ENCODE measurements at regions not wholly inside any gene's neighbourhood (a gene's known extent, or its start where the extent isn't known, plus 50 kb on each side); places are given as distances from the start of the nearest gene placed in this dataset.

DNA sequence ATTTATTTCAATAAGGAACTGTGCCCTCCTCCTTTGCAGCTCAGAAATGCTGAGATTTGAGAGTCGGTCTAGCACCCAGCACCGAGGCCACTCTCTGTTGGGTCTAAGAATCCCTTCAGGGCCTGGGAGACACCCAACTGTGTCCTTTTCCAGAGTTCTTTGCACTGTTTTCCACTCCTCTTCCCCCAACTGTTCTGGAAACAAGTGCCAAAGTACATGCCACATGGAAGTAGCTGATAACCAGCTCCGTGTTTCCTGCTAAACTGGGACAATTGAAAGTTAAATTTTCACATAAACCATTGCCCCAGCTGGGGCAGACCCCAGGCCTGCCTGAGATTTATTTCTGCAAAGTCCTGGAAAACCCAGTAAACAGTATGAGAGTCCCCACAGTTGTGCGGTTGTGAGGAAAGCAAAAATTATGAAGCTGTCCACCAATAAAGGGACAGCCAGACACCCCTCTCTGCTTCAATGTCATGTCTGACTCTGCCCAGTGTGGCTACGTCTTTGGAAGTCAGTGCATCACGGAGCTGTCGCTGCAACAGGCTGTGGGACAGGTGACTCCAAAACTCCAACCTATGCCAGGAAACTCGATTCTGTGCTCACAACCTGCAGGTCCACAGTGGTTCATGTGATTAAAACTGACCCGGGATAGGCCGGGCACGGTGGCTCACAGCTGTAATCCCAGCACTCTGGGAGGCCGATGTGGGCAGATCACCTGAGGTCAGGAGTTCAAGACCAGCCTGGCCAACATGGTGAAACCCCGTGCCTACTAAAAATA is 178.0 kb upstream of the AFDN start:
- TF ChIP-seq, protein P1, sequence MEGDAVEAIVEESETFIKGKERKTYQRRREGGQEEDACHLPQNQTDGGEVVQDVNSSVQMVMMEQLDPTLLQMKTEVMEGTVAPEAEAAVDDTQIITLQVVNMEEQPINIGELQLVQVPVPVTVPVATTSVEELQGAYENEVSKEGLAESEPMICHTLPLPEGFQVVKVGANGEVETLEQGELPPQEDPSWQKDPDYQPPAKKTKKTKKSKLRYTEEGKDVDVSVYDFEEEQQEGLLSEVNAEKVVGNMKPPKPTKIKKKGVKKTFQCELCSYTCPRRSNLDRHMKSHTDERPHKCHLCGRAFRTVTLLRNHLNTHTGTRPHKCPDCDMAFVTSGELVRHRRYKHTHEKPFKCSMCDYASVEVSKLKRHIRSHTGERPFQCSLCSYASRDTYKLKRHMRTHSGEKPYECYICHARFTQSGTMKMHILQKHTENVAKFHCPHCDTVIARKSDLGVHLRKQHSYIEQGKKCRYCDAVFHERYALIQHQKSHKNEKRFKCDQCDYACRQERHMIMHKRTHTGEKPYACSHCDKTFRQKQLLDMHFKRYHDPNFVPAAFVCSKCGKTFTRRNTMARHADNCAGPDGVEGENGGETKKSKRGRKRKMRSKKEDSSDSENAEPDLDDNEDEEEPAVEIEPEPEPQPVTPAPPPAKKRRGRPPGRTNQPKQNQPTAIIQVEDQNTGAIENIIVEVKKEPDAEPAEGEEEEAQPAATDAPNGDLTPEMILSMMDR (IDR thresholded peaks at IDR 0.05; ENCODE audit: low read length) = no peak
- TF ChIP-seq EZH2 (IDR thresholded peaks at IDR 0.05; ENCODE audit: borderline replicate concordance, low read length) = no peak
- Histone ChIP-seq H3K4me3 (ENCODE audit: low read depth, low read length, poor library complexity, severe bottlenecking) (no peak overlapping the region), H3K4me2 (ENCODE audit: low read length) (no peak overlapping the region), H3K9me3 (ENCODE audit: low read length) (no peaks in the 10 kb centered on the region), H3K27me3 (ENCODE audit: insufficient read depth, low read length) (no peaks in the 10 kb centered on the region), H4K20me1 (ENCODE audit: insufficient read depth, low read length) (no peaks in the 10 kb centered on the region), H3K4me1 (ENCODE audit: insufficient read depth, low read length, severe bottlenecking) (no peaks in the 10 kb centered on the region), H3F3A (ENCODE audit: insufficient read depth, low read length) (no peaks in the 10 kb centered on the region), H3K9me2 (ENCODE audit: low read depth, low read length) (no peaks in the 10 kb centered on the region), H3K27ac (ENCODE audit: low read depth, low read length, poor library complexity, severe bottlenecking) (no peak overlapping the region), H2AFZ (ENCODE audit: low read length) (no peak overlapping the region), H3K9ac (ENCODE audit: low read length) (no peak overlapping the region), H3K36me3 (ENCODE audit: insufficient read depth, low read length) (no peaks in the 10 kb centered on the region), H3K79me2 (ENCODE audit: insufficient read depth, low read length) (no peaks in the 10 kb centered on the region)

DNA sequence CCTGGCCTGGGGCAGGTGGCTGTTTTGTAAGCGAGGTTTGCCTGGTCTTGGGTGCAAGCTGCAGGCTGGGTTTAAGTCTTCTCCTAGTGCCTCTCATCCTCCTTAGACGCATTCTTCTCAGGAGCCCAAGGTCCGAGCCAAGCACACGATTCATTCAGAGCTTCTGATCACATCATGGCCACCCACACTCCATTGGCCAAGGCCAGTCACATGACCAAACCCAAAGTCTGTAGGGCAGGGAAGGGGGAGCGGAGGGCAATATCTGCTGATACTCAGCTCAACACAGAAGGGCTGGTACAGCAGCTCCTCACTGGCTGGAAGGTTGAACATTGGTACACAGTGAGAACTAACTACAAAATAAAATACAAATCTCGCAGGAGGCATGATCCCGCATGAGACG is 177.2 kb upstream of the AFDN start:
- no peaks in the 10 kb centered on the region for H3F3A ChIP-seq (ENCODE audit: insufficient read depth, low read length)
- no peak overlapping the region for H3K4me2 ChIP-seq (ENCODE audit: low read length)

DNA sequence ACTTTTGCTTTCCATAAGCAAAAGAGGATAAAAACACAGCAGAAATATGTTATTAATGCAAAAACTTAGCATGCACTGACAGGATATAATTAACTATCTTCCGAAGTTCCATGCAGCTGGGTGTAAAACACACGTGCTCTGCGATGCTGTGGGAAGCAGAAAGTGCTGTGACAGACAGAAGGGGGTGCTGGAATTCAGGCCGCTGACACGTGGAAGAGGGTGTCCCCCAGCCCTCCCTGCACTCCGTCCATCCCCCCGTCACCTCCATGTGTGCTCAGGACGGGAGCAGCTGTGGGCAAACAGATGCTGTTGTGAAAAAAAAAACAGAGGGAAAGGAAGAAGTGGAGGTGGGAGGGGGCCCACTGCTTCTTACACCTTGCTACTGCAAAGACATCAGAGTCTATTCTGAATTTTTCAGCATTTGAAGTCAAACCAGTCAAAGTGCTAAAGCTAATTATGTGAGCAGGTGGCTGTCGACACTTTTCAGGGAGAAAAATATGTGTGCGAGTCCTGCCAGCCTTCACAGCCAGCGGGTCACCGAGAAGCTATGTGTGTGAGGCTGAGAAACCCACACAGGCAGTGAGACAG is 175.9 kb upstream of the AFDN start:
- Histone ChIP-seq H3K9me3 (ENCODE audit: low read length) (no peaks in the 10 kb centered on the region), H3K27ac (ENCODE audit: low read depth, low read length, poor library complexity, severe bottlenecking) (no peak overlapping the region), H3K79me2 (ENCODE audit: insufficient read depth, low read length) (no peaks in the 10 kb centered on the region), H3K9ac (ENCODE audit: low read length) (no peak overlapping the region), H3K4me1 (ENCODE audit: insufficient read depth, low read length, severe bottlenecking) (no peaks in the 10 kb centered on the region), H2AFZ (ENCODE audit: low read length) (no peak overlapping the region), H3K27me3 (ENCODE audit: insufficient read depth, low read length) (no peaks in the 10 kb centered on the region), H3K4me3 (ENCODE audit: low read depth, low read length, poor library complexity, severe bottlenecking) (no peak overlapping the region), H3K9me2 (ENCODE audit: low read depth, low read length) (no peaks in the 10 kb centered on the region), H3K36me3 (ENCODE audit: insufficient read depth, low read length) (no peaks in the 10 kb centered on the region), H3K4me2 (ENCODE audit: low read length) (no peak overlapping the region), H3F3A (ENCODE audit: insufficient read depth, low read length) (no peaks in the 10 kb centered on the region), H4K20me1 (ENCODE audit: insufficient read depth, low read length) (no peaks in the 10 kb centered on the region)
- TF ChIP-seq EZH2 (IDR thresholded peaks at IDR 0.05; ENCODE audit: borderline replicate concordance, low read length) = no peak
- TF ChIP-seq, protein P1 (IDR thresholded peaks at IDR 0.05; ENCODE audit: low read length) = no peak

More for the DNA sequence above, 177.2 kb upstream of the AFDN start:
- no peak for TF ChIP-seq EZH2 (IDR thresholded peaks at IDR 0.05; ENCODE audit: borderline replicate concordance, low read length)
- TF ChIP-seq, protein P1 (IDR thresholded peaks at IDR 0.05; ENCODE audit: low read length) = no peak
- Histone ChIP-seq H3K27me3 (ENCODE audit: insufficient read depth, low read length) (no peaks in the 10 kb centered on the region), H2AFZ (ENCODE audit: low read length) (no peak overlapping the region), H3K9me2 (ENCODE audit: low read depth, low read length) (no peaks in the 10 kb centered on the region), H3K79me2 (ENCODE audit: insufficient read depth, low read length) (no peaks in the 10 kb centered on the region), H3K9ac (ENCODE audit: low read length) (no peak overlapping the region), H3K4me1 (ENCODE audit: insufficient read depth, low read length, severe bottlenecking) (no peaks in the 10 kb centered on the region), H3K36me3 (ENCODE audit: insufficient read depth, low read length) (no peaks in the 10 kb centered on the region), H4K20me1 (ENCODE audit: insufficient read depth, low read length) (no peaks in the 10 kb centered on the region), H3K9me3 (ENCODE audit: low read length) (no peaks in the 10 kb centered on the region), H3K4me3 (ENCODE audit: low read depth, low read length, poor library complexity, severe bottlenecking) (no peak overlapping the region), H3K27ac (ENCODE audit: low read depth, low read length, poor library complexity, severe bottlenecking) (no peak overlapping the region)

Measured in OCI-LY1 (cell line).